Forelimb muscle (tissue), 1 donor: ENCODE measurements at regions not wholly inside any gene's neighbourhood (a gene's known extent, or its start where the extent isn't known, plus 50 kb on each side); places are given as distances from the start of the nearest gene placed in this dataset.
"Not testable (repeated sequence)": the region's sequence is repeated elsewhere in the genome, so short reads cannot be mapped to it uniquely, and the experiment has no call there.

Experiments
- DNase-seq: peaks from one replicate; pipeline ENCODE4 v3.0.0-alpha.2; 2013; ENCODE audit warnings: low read depth

GRCh38 chr2:88920399-88920798, 228.9 kb downstream of the RPIA start:
- DNase-seq: not testable (repeated sequence)

- DNase-seq: no peak
Observed at GRCh38 chr2:88924533-88924932, 233.1 kb downstream of the RPIA start.

- DNase-seq: no peak
Observed at GRCh38 chr2:88925770-88926462, 234.4 kb downstream of the RPIA start.

GRCh38 chr2:88927128-88927527, 235.7 kb downstream of the RPIA start:
- DNase-seq: no peak

- DNase-seq: no peak
Observed at GRCh38 chr2:88930659-88931058, 239.2 kb downstream of the RPIA start.

- peak; percentile 4 for DNase-seq
Observed at GRCh38 chr2:88932686-88933085, 241.2 kb downstream of the RPIA start.

GRCh38 chr2:88933091-88933490, 241.6 kb downstream of the RPIA start:
- peak; percentile 76 for DNase-seq

- DNase-seq: peak; percentile 25
Observed at GRCh38 chr2:88933980-88934379, 242.5 kb downstream of the RPIA start.

GRCh38 chr2:88941178-88941577, 249.7 kb downstream of the RPIA start:
- not testable (repeated sequence) for DNase-seq

GRCh38 chr2:88942798-88943197, 251.3 kb downstream of the RPIA start:
- DNase-seq: no peak

- no peak for DNase-seq
Observed at GRCh38 chr2:88949336-88949735, 257.9 kb downstream of the RPIA start.

- no peak for DNase-seq
Observed at GRCh38 chr2:88950010-88950409, 258.5 kb downstream of the RPIA start.

- no peak for DNase-seq
Observed at GRCh38 chr2:88955607-88956006, 264.1 kb downstream of the RPIA start.

- DNase-seq: no peak
Observed at GRCh38 chr2:88959480-88960204, 268.2 kb downstream of the RPIA start.

- not testable (repeated sequence) for DNase-seq
Observed at GRCh38 chr2:88961323-88961722, 269.9 kb downstream of the RPIA start.

GRCh38 chr2:88967844-88968243, 276.4 kb downstream of the RPIA start:
- no peak for DNase-seq

GRCh38 chr2:88978011-88978410, 286.5 kb downstream of the RPIA start:
- not testable (repeated sequence) for DNase-seq

GRCh38 chr2:88978446-88978845, 287.0 kb downstream of the RPIA start:
- DNase-seq: not testable (repeated sequence)

GRCh38 chr2:88984079-88984478, 292.6 kb downstream of the RPIA start:
- DNase-seq: not testable (repeated sequence)

GRCh38 chr2:88986721-88987330, 295.4 kb downstream of the RPIA start:
- not testable (repeated sequence) for DNase-seq

GRCh38 chr2:88988617-88989016, 297.1 kb downstream of the RPIA start:
- DNase-seq: not testable (repeated sequence)

- DNase-seq: not testable (repeated sequence)
Observed at GRCh38 chr2:88992819-88993218, 301.3 kb downstream of the RPIA start.

- DNase-seq: not testable (repeated sequence)
Observed at GRCh38 chr2:88994856-88995255, 303.4 kb downstream of the RPIA start.
